Vagina (tissue), 2 donors: ENCODE measurements at regions not wholly inside any gene's neighbourhood (a gene's known extent, or its start where the extent isn't known, plus 50 kb on each side); places are given as distances from the start of the nearest gene placed in this dataset.

Source experiments
- DNase-seq, 2 donors: peaks; one replicate each; pipeline ENCODE4 v3.0.0-alpha.2; 2017; ENCODE audit errors: extremely low spot score in 2 of 2
- H3K27ac ChIP-seq: fragments of 200-600 bp; sonication (generic); one replicate; pipeline ENCODE4 v1.5.1; 2019
- H3K27me3 ChIP-seq: fragments of 200-600 bp; sonication (generic); one replicate; pipeline ENCODE4 v1.5.1; 2019
- H3K36me3 ChIP-seq, 2 donors: fragments of 200-600 bp; sonication (generic); one replicate each; pipeline ENCODE4 v1.5.1; 2017 to 2019
- H3K4me1 ChIP-seq: fragments of 200-600 bp; sonication (generic); one replicate; pipeline ENCODE4 v1.5.1; 2019
- H3K4me3 ChIP-seq, 2 donors: fragments of 200-600 bp; sonication (generic); 1 replicate in 1 of 2; 2 replicates in 1 of 2; pipeline ENCODE4 v1.5.1; 2016 to 2019
- H3K9me3 ChIP-seq: fragments of 200-600 bp; sonication (generic); one replicate; pipeline ENCODE4 v1.5.1; 2019
- POLR2A ChIP-seq, 2 donors: fragments of 450-650 bp; IDR thresholded peaks; one replicate each; pipeline ENCODE4 v1.6.1; 2017; ENCODE audit warnings: antibody characterized with exemption in 2 of 2, mild to moderate bottlenecking in 2 of 2, moderate library complexity in 2 of 2
- POLR2AphosphoS5 ChIP-seq, 2 donors: sonication (generic); formaldehyde crosslinking; IDR thresholded peaks; one replicate each; pipeline ENCODE4 v1.9.0; 2017; ENCODE audit warnings: antibody characterized with exemption in 2 of 2, mild to moderate bottlenecking in 2 of 2, low read depth in 1 of 2; ENCODE audit not compliant: insufficient read depth in 1 of 2
- intact Hi-C: fragments of 100-400 bp; cut with DNase I; formaldehyde crosslinking; loops from one replicate; pipeline ENCODE4 v1.15.1; 2023
- TF ChIP-seq, protein P1 (sequence below), 3 experiments: fragments of 450-650 bp in 2 of 3; fragments of 200-600 bp in 1 of 3; sonication (generic) in 1 of 3; IDR thresholded peaks; one replicate each; pipeline ENCODE4 v1.5.1; 2017 to 2019; ENCODE audit warnings: antibody characterized with exemption in 3 of 3, mild to moderate bottlenecking in 2 of 3, moderate library complexity in 2 of 3

DNA sequence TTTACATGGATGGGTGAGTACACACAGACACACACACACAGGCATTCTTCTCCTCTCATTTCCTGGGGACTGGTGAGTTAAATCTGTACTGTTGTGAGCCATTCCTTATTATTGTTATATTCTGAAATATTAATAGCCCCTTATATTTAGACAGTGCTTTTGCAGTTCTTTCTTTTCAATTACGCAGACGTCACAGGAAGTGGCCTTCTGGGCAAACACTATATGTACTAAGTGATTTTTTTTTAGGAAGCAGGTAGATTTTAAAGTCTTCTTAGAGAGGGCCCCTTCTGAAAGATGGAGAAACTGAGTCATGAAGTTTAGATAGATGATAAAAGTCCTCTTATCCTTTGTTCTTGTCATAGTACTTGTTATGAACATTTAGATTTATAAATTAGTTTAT, 1213.6 kb downstream of the VRK1 start:
- Histone ChIP-seq H3K36me3 (no peaks in the 10 kb centered on the region), H3K4me3 (no peak overlapping the region), H3K27me3 (no peaks in the 10 kb centered on the region), H3K9me3 (no peaks in the 10 kb centered on the region), H3K4me1 (no peaks in the 10 kb centered on the region), H3K27ac (no peak overlapping the region)
- intact Hi-C loops, result no loop called here
- no peak for DNase-seq
- TF ChIP-seq POLR2A (IDR thresholded peaks at IDR 0.05) (no peak), POLR2AphosphoS5 (IDR thresholded peaks at IDR 0.05; ENCODE audit: insufficient read depth in 1 of 2, low read depth in 1 of 2) (no peak)
- TF ChIP-seq, protein P1, sequence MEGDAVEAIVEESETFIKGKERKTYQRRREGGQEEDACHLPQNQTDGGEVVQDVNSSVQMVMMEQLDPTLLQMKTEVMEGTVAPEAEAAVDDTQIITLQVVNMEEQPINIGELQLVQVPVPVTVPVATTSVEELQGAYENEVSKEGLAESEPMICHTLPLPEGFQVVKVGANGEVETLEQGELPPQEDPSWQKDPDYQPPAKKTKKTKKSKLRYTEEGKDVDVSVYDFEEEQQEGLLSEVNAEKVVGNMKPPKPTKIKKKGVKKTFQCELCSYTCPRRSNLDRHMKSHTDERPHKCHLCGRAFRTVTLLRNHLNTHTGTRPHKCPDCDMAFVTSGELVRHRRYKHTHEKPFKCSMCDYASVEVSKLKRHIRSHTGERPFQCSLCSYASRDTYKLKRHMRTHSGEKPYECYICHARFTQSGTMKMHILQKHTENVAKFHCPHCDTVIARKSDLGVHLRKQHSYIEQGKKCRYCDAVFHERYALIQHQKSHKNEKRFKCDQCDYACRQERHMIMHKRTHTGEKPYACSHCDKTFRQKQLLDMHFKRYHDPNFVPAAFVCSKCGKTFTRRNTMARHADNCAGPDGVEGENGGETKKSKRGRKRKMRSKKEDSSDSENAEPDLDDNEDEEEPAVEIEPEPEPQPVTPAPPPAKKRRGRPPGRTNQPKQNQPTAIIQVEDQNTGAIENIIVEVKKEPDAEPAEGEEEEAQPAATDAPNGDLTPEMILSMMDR (IDR thresholded peaks at IDR 0.05), result no peak

DNA sequence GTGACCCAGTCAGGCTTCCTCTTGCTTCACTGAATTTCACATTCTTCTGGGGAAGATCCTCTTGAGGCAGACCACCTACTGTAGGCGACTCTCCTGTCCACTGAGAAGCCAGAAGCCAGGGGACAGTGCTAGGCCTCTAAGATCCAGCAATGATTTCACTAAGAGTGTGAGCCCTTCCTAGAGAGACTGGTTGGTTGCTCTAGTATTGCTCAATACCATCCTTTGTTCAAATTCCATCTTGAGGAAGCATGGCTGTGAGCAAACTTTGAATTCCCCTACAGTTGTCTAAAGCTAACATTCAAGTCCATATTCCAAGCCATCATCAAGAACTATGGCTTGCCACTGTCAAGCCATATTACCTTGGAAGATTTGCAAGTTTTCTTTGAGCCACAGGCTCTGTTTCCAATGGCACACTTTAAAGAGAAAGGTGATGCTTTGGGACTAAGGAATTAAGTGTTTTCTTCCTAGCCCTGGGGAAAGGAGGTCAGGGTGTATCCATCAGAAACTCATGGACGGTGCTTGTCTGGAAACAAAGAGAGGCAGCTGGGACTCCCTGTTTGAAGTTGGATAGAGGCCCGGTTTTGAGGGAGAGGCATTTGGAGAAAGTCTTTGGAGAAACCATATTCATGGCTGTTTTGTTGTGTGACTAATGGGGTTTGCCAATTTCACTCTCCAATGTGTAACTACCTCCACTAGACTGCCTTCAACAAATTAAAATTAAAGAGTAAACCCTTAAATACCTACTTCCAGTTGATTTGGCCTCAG, 1217.9 kb downstream of the VRK1 start:
- no peak for DNase-seq
- no peak overlapping the region for H3K27ac ChIP-seq
- intact Hi-C loops, result no loop called here
- TF ChIP-seq POLR2A (IDR thresholded peaks at IDR 0.05), result no peak
- TF ChIP-seq POLR2AphosphoS5 (IDR thresholded peaks at IDR 0.05; ENCODE audit: insufficient read depth in 1 of 2, low read depth in 1 of 2), result no peak
- TF ChIP-seq, protein P1 (IDR thresholded peaks at IDR 0.05), result no peak
- no peak overlapping the region for H3K4me3 ChIP-seq
- no peaks in the 10 kb centered on the region for H3K36me3 ChIP-seq
- no peaks in the 10 kb centered on the region for H3K4me1 ChIP-seq
- H3K27me3 ChIP-seq, result no peaks in the 10 kb centered on the region
- no peaks in the 10 kb centered on the region for H3K9me3 ChIP-seq

DNA sequence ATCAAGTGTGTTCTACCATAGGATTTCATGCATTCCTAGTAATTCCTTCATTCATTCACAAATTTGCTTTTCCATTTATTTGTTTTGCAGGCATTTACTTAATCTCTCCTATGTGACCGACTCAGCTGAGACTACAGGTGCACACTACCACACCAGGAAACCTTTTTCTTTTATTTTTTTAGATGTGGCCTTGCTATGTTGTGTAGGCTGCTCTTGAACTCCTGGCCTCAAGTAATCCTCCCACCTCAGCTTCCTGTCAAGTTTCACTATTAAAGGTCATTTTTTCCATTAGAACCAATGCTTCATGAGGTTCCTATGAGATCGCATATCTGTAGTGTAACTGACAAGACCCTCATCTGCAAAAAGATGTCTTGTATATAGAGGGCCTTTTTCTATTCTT, 1218.7 kb downstream of the VRK1 start:
- TF ChIP-seq, protein P1 (IDR thresholded peaks at IDR 0.05), result no peak
- TF ChIP-seq POLR2AphosphoS5 (IDR thresholded peaks at IDR 0.05; ENCODE audit: insufficient read depth in 1 of 2, low read depth in 1 of 2), result no peak
- TF ChIP-seq POLR2A (IDR thresholded peaks at IDR 0.05), result no peak
- Histone ChIP-seq H3K27ac (no peak overlapping the region), H3K27me3 (no peaks in the 10 kb centered on the region), H3K4me1 (no peaks in the 10 kb centered on the region), H3K9me3 (no peaks in the 10 kb centered on the region), H3K36me3 (no peaks in the 10 kb centered on the region), H3K4me3 (no peak overlapping the region)
- intact Hi-C loops, result no loop called here
- DNase-seq, result no peak

DNA sequence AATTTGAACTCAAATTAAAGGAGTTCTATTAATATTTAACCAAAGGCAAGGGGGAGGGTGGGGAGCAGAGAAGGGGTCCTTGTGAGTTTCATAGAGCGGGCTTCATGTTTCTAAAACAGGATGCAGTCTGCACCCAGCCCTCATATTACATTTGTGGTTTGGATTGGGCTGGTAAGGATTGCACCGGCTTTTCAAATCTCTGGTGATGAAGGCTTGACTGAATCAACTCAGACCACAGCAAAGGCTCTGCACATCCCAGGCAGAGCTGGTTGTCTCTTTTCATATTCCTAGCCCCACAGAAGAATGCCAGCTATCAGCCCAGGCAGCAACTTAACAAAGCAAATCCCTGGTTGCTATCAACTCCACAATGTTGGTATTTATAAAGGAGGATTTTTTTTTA, 1221.4 kb downstream of the VRK1 start:
- TF ChIP-seq POLR2A (IDR thresholded peaks at IDR 0.05) (no peak), POLR2AphosphoS5 (IDR thresholded peaks at IDR 0.05; ENCODE audit: insufficient read depth in 1 of 2, low read depth in 1 of 2) (no peak)
- TF ChIP-seq, protein P1 (IDR thresholded peaks at IDR 0.05), result no peak
- no peaks in the 10 kb centered on the region for H3K9me3 ChIP-seq
- no peak overlapping the region for H3K27ac ChIP-seq
- H3K36me3 ChIP-seq, result no peaks in the 10 kb centered on the region
- no peaks in the 10 kb centered on the region for H3K27me3 ChIP-seq
- no peaks in the 10 kb centered on the region for H3K4me1 ChIP-seq
- H3K4me3 ChIP-seq, result no peak overlapping the region
- intact Hi-C loops, result no loop called here
- no peak for DNase-seq
